Panc1 (cell line): ENCODE measurements at regions not wholly inside any gene's neighbourhood (a gene's known extent, or its start where the extent isn't known, plus 50 kb on each side); places are given as distances from the start of the nearest gene placed in this dataset.

Experiments
- POLR2AphosphoS5 ChIP-seq: IDR thresholded peaks from 2 replicates; pipeline ENCODE4 v1.6.1; 2012; ENCODE audit warnings: mild to moderate bottlenecking, low read depth, low read length, moderate library complexity
- TF ChIP-seq, protein P1 (sequence below): fragments of 450-650 bp; IDR thresholded peaks from 2 replicates; pipeline ENCODE4 v1.5.1; 2017; ENCODE audit warnings: mild to moderate bottlenecking

GRCh38 chr6:138592749-138593123 is 93.4 kb upstream of the NHSL1 start:
- TF ChIP-seq, protein P1, sequence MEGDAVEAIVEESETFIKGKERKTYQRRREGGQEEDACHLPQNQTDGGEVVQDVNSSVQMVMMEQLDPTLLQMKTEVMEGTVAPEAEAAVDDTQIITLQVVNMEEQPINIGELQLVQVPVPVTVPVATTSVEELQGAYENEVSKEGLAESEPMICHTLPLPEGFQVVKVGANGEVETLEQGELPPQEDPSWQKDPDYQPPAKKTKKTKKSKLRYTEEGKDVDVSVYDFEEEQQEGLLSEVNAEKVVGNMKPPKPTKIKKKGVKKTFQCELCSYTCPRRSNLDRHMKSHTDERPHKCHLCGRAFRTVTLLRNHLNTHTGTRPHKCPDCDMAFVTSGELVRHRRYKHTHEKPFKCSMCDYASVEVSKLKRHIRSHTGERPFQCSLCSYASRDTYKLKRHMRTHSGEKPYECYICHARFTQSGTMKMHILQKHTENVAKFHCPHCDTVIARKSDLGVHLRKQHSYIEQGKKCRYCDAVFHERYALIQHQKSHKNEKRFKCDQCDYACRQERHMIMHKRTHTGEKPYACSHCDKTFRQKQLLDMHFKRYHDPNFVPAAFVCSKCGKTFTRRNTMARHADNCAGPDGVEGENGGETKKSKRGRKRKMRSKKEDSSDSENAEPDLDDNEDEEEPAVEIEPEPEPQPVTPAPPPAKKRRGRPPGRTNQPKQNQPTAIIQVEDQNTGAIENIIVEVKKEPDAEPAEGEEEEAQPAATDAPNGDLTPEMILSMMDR, result no peak
- no peak for TF ChIP-seq POLR2AphosphoS5
